GM23338 (cell line): ENCODE measurements at regions not wholly inside any gene's neighbourhood (a gene's known extent, or its start where the extent isn't known, plus 50 kb on each side); places are given as distances from the start of the nearest gene placed in this dataset.

Source experiments
- ATAC-seq: fragments of 200-7000 bp; cut with Tn5 transposase; 3 replicates; pipeline ENCODE4 v1.9.1; 2020
- DNase-seq: peaks from one replicate; pipeline ENCODE4 v3.0.0-alpha.2; 2015; ENCODE audit warnings: low spot score
- H2AFZ ChIP-seq: fragments of 200-600 bp; sonication (generic); 2 replicates; pipeline ENCODE4 v1.8.0; 2016; ENCODE audit warnings: antibody characterized with exemption, mild to moderate bottlenecking, moderate library complexity
- H3F3A ChIP-seq: fragments of 200-600 bp; sonication (generic); replicated peaks from 2 replicates; pipeline ENCODE4 v1.8.0; 2017; ENCODE audit warnings: antibody characterized with exemption, mixed run types, low read depth
- H3K27ac ChIP-seq: fragments of 200-600 bp; sonication (generic); 2 replicates; pipeline ENCODE4 v1.6.1; 2016; ENCODE audit warnings: low read depth
- H3K27me3 ChIP-seq: fragments of 200-600 bp; sonication (generic); 2 replicates; pipeline ENCODE4 v1.8.0; 2016; ENCODE audit warnings: mild to moderate bottlenecking, mixed run types, moderate library complexity; ENCODE audit not compliant: insufficient read depth
- H3K36me3 ChIP-seq: fragments of 200-600 bp; sonication (generic); 2 replicates; pipeline ENCODE4 v1.8.0; 2016; ENCODE audit warnings: mild to moderate bottlenecking; ENCODE audit not compliant: insufficient read depth
- H3K4me1 ChIP-seq: fragments of 200-600 bp; sonication (generic); 2 replicates; pipeline ENCODE4 v1.8.0; 2016; ENCODE audit warnings: mild to moderate bottlenecking, moderate library complexity; ENCODE audit not compliant: insufficient read depth
- H3K4me2 ChIP-seq: fragments of 200-600 bp; sonication (generic); 2 replicates; pipeline ENCODE4 v1.7.1; 2017; ENCODE audit warnings: mixed run types
- H3K4me3 ChIP-seq: fragments of 200-600 bp; sonication (generic); 2 replicates; pipeline ENCODE4 v1.6.1; 2016; ENCODE audit warnings: mixed run types
- H3K79me2 ChIP-seq: fragments of 200-600 bp; sonication (generic); replicated peaks from 2 replicates; pipeline ENCODE4 v1.8.0; 2017; ENCODE audit warnings: mild to moderate bottlenecking; ENCODE audit not compliant: insufficient read depth
- H3K9me2 ChIP-seq: fragments of 200-600 bp; sonication (generic); 2 replicates; pipeline ENCODE4 v1.8.0; 2017; ENCODE audit not compliant: insufficient read depth
- H4K20me1 ChIP-seq: fragments of 200-600 bp; sonication (generic); replicated peaks from 2 replicates; pipeline ENCODE4 v1.8.0; 2017; ENCODE audit warnings: mild to moderate bottlenecking; ENCODE audit not compliant: insufficient read depth
- H3K27ac Mint-ChIP-seq: 2 replicates; pipeline ENCODE4 v1.8.0; 2020; ENCODE audit warnings: inconsistent platforms, mild to moderate bottlenecking, moderate library complexity, mixed read lengths
- H3K27me3 Mint-ChIP-seq: 3 replicates; pipeline ENCODE4 v1.8.0; 2022; ENCODE audit warnings: low read depth, mild to moderate bottlenecking, moderate library complexity, mixed read lengths, inconsistent platforms; ENCODE audit not compliant: insufficient read depth, poor library complexity
- H3K36me3 Mint-ChIP-seq: 3 replicates; pipeline ENCODE4 v1.8.0; 2021; ENCODE audit warnings: low read depth, mild to moderate bottlenecking, inconsistent platforms, moderate library complexity, mixed read lengths
- H3K4me1 Mint-ChIP-seq: 3 replicates; pipeline ENCODE4 v1.8.0; 2020; ENCODE audit warnings: mild to moderate bottlenecking, inconsistent platforms, mixed read lengths
- H3K4me3 Mint-ChIP-seq: 3 replicates; pipeline ENCODE4 v1.8.0; 2021; ENCODE audit warnings: moderate library complexity, mild to moderate bottlenecking, inconsistent platforms, mixed read lengths
- H3K9me3 Mint-ChIP-seq: 3 replicates; pipeline ENCODE4 v1.8.0; 2020; ENCODE audit warnings: moderate library complexity, mild to moderate bottlenecking, inconsistent platforms, mixed read lengths
- CREB1 ChIP-seq: fragments of 250-450 bp; sonication (Bioruptor Pico); IDR thresholded peaks from 2 replicates; pipeline ENCODE4 v1.5.0; 2020; ENCODE audit warnings: low read depth, mild to moderate bottlenecking, moderate library complexity
- CTCF ChIP-seq, 2 experiments: fragments of 200-600 bp in 1 of 2; sonication (generic) in 1 of 2; conservative IDR thresholded peaks; 2 replicates each; pipeline versions ENCODE4 v1.5.1 to v1.6.1; 2016 to 2017; ENCODE audit warnings: antibody characterized with exemption in 2 of 2, low read depth in 2 of 2, mild to moderate bottlenecking in 2 of 2, moderate library complexity in 1 of 2
- EZH2 ChIP-seq: fragments of 200-600 bp; sonication (generic); IDR thresholded peaks from one replicate; pipeline ENCODE4 v1.8.0; 2017; ENCODE audit warnings: antibody characterized with exemption, mild to moderate bottlenecking, low read depth; ENCODE audit not compliant: unreplicated experiment
- EZH2phosphoT487 ChIP-seq: fragments of 200-600 bp; sonication (generic); IDR thresholded peaks from one replicate; pipeline ENCODE4 v1.8.1; 2018; ENCODE audit warnings: antibody characterized with exemption; ENCODE audit not compliant: unreplicated experiment
- JUNB ChIP-seq: IDR thresholded peaks from one replicate; pipeline ENCODE4 v1.6.1; 2016; ENCODE audit warnings: antibody characterized with exemption; ENCODE audit not compliant: unreplicated experiment
- NANOG ChIP-seq: IDR thresholded peaks from 2 replicates; pipeline ENCODE4 v1.6.1; 2016; ENCODE audit warnings: antibody characterized with exemption, borderline replicate concordance
- POLR2AphosphoS5 ChIP-seq: IDR thresholded peaks from 2 replicates; pipeline ENCODE4 v1.6.1; 2016; ENCODE audit warnings: antibody characterized with exemption, low read depth
- STAT1 ChIP-seq: IDR thresholded peaks from one replicate; pipeline ENCODE4 v1.6.1; 2016; ENCODE audit warnings: antibody characterized with exemption; ENCODE audit not compliant: unreplicated experiment
- ZNF114 ChIP-seq: fragments of 250-450 bp; sonication (Bioruptor Pico); IDR thresholded peaks from 2 replicates; pipeline ENCODE4 v1.5.0; 2020; ENCODE audit warnings: mild to moderate bottlenecking, moderate library complexity
- ZNF331 ChIP-seq: fragments of 250-450 bp; sonication (Bioruptor Pico); IDR thresholded peaks from 2 replicates; pipeline ENCODE4 v1.5.0; 2020; ENCODE audit warnings: low read depth, mild to moderate bottlenecking, moderate library complexity
- ZNF462 ChIP-seq: fragments of 250-450 bp; sonication (Bioruptor Pico); IDR thresholded peaks from 2 replicates; pipeline ENCODE4 v1.5.0; 2020; ENCODE audit warnings: mild to moderate bottlenecking, moderate library complexity
- TF ChIP-seq, protein P1 (sequence below): IDR thresholded peaks from one replicate; pipeline ENCODE4 v1.6.1; 2018; ENCODE audit warnings: antibody characterized with exemption; ENCODE audit not compliant: unreplicated experiment
- TF ChIP-seq, protein P2 (sequence below): IDR thresholded peaks from 2 replicates; pipeline ENCODE4 v1.6.1; 2016; ENCODE audit warnings: antibody characterized with exemption

- ATAC-seq (no peak), DNase-seq (no peak)
- Mint-ChIP-seq H3K9me3 (no peaks in the 10 kb centered on the region), H3K36me3 (no peaks in the 10 kb centered on the region), H3K27me3 (peaks cover 18% of the 10 kb centered on the region), H3K27ac (no peak overlapping the region), H3K4me3 (no peak overlapping the region), H3K4me1 (peaks cover 13% of the 10 kb centered on the region)
- H4K20me1 ChIP-seq = no peaks in the 10 kb centered on the region
- H3K27me3 ChIP-seq = no peaks in the 10 kb centered on the region
- H3K36me3 ChIP-seq = no peaks in the 10 kb centered on the region
- TF ChIP-seq JUNB = no peak
- TF ChIP-seq EZH2 = no peak
- TF ChIP-seq EZH2phosphoT487 = no peak
- TF ChIP-seq, protein P1, sequence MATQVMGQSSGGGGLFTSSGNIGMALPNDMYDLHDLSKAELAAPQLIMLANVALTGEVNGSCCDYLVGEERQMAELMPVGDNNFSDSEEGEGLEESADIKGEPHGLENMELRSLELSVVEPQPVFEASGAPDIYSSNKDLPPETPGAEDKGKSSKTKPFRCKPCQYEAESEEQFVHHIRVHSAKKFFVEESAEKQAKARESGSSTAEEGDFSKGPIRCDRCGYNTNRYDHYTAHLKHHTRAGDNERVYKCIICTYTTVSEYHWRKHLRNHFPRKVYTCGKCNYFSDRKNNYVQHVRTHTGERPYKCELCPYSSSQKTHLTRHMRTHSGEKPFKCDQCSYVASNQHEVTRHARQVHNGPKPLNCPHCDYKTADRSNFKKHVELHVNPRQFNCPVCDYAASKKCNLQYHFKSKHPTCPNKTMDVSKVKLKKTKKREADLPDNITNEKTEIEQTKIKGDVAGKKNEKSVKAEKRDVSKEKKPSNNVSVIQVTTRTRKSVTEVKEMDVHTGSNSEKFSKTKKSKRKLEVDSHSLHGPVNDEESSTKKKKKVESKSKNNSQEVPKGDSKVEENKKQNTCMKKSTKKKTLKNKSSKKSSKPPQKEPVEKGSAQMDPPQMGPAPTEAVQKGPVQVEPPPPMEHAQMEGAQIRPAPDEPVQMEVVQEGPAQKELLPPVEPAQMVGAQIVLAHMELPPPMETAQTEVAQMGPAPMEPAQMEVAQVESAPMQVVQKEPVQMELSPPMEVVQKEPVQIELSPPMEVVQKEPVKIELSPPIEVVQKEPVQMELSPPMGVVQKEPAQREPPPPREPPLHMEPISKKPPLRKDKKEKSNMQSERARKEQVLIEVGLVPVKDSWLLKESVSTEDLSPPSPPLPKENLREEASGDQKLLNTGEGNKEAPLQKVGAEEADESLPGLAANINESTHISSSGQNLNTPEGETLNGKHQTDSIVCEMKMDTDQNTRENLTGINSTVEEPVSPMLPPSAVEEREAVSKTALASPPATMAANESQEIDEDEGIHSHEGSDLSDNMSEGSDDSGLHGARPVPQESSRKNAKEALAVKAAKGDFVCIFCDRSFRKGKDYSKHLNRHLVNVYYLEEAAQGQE = no peak
- TF ChIP-seq, protein P2, sequence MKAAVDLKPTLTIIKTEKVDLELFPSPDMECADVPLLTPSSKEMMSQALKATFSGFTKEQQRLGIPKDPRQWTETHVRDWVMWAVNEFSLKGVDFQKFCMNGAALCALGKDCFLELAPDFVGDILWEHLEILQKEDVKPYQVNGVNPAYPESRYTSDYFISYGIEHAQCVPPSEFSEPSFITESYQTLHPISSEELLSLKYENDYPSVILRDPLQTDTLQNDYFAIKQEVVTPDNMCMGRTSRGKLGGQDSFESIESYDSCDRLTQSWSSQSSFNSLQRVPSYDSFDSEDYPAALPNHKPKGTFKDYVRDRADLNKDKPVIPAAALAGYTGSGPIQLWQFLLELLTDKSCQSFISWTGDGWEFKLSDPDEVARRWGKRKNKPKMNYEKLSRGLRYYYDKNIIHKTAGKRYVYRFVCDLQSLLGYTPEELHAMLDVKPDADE = no peak
- TF ChIP-seq CTCF (conservative IDR thresholded peaks at IDR 0.05; ENCODE audit: low read depth in 2 of 2) = no peak
- TF ChIP-seq NANOG = no peak
- no peak for TF ChIP-seq CREB1 (CRISPR knock-in tag)
- TF ChIP-seq ZNF331 (CRISPR knock-in tag) = no peak
- no peak for TF ChIP-seq ZNF114 (CRISPR knock-in tag)
- no peak for TF ChIP-seq ZNF462 (CRISPR knock-in tag)
- TF ChIP-seq POLR2AphosphoS5 = no peak
- no peak for TF ChIP-seq STAT1
- H3K9me2 ChIP-seq = no peaks in the 10 kb centered on the region
- no peaks in the 10 kb centered on the region for H3F3A ChIP-seq
- no peak overlapping the region for H2AFZ ChIP-seq
- H3K79me2 ChIP-seq = no peaks in the 10 kb centered on the region
- H3K4me1 ChIP-seq = no peaks in the 10 kb centered on the region; the same call in 1 of the 2 replicates
- H3K27ac ChIP-seq = no peak overlapping the region
- H3K4me3 ChIP-seq = no peak overlapping the region
- no peak overlapping the region for H3K4me2 ChIP-seq
Measured at GRCh38 chr12:132401982-132402381, 72.6 kb upstream of the GALNT9 start.
